Liver (tissue), 3 donors: ENCODE measurements at regions not wholly inside any gene's neighbourhood (a gene's known extent, or its start where the extent isn't known, plus 50 kb on each side); places are given as distances from the start of the nearest gene placed in this dataset.

Source experiments
- EGR1 ChIP-seq, 2 donors: IDR thresholded peaks; 2 replicates each; pipeline ENCODE4 v1.6.1; 2016 to 2018; ENCODE audit warnings: antibody characterized with exemption in 2 of 2, low read depth in 2 of 2
- HNF4G ChIP-seq: IDR thresholded peaks from 2 replicates; pipeline ENCODE4 v1.6.1; 2016; ENCODE audit warnings: antibody characterized with exemption
- JUND ChIP-seq, 2 donors: IDR thresholded peaks; 2 replicates each; pipeline ENCODE4 v1.6.1; 2016; ENCODE audit warnings: antibody characterized with exemption in 2 of 2
- SP1 ChIP-seq: IDR thresholded peaks from 2 replicates; pipeline ENCODE4 v1.6.1; 2018; ENCODE audit warnings: antibody characterized with exemption, mild to moderate bottlenecking
- TAF1 ChIP-seq: conservative IDR thresholded peaks from 2 replicates; pipeline ENCODE4 v1.6.1; 2016; ENCODE audit warnings: antibody characterized with exemption, mild to moderate bottlenecking
- TF ChIP-seq, protein P1 (sequence below): IDR thresholded peaks from 2 replicates; pipeline ENCODE4 v1.6.1; 2016; ENCODE audit warnings: antibody characterized with exemption
- TF ChIP-seq, protein P2 (sequence below): fragments of 150-350 bp; IDR thresholded peaks from 2 replicates; pipeline ENCODE4 v1.5.1; 2017; ENCODE audit warnings: improper control_type of control experiment, low read depth, low read length; ENCODE audit not compliant: missing input control
- TF ChIP-seq, protein P3 (sequence below): IDR thresholded peaks from 2 replicates; pipeline ENCODE4 v1.6.1; 2016; ENCODE audit warnings: antibody characterized with exemption
- TF ChIP-seq, protein P4 (sequence below): IDR thresholded peaks from 2 replicates; pipeline ENCODE4 v1.6.1; 2016; ENCODE audit warnings: antibody characterized with exemption, mild to moderate bottlenecking
- donor health status: healthy.
- donor health status: healthy.

DNA sequence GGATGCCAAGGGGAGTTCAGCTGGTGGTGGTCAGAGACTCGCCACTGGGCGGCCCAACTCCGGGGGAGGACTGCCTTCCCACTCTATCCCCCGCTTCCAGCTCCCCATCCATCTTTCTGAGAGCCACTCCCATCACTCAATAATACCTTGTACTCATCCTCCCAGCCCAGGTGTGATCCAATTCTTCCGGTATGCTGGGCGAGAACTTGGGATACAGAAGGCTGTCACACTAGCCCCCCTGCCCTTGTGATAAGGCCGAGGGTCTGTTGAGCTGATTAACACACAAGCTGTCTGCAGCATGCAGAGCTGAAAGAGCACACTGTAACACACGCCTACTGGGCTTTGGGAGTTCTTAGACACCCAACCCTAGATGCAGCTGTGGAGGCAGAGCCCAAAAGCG lies 460.4 kb upstream of the EEF2KMT start:
- TF ChIP-seq, protein P1, sequence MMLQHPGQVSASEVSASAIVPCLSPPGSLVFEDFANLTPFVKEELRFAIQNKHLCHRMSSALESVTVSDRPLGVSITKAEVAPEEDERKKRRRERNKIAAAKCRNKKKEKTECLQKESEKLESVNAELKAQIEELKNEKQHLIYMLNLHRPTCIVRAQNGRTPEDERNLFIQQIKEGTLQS, result no peak
- TF ChIP-seq, protein P2, sequence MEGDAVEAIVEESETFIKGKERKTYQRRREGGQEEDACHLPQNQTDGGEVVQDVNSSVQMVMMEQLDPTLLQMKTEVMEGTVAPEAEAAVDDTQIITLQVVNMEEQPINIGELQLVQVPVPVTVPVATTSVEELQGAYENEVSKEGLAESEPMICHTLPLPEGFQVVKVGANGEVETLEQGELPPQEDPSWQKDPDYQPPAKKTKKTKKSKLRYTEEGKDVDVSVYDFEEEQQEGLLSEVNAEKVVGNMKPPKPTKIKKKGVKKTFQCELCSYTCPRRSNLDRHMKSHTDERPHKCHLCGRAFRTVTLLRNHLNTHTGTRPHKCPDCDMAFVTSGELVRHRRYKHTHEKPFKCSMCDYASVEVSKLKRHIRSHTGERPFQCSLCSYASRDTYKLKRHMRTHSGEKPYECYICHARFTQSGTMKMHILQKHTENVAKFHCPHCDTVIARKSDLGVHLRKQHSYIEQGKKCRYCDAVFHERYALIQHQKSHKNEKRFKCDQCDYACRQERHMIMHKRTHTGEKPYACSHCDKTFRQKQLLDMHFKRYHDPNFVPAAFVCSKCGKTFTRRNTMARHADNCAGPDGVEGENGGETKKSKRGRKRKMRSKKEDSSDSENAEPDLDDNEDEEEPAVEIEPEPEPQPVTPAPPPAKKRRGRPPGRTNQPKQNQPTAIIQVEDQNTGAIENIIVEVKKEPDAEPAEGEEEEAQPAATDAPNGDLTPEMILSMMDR, result no peak
- TF ChIP-seq TAF1 (no peak), JUND (IDR thresholded peaks at IDR 0.05) (no peak), SP1 (no peak), EGR1 (IDR thresholded peaks at IDR 0.05; ENCODE audit: low read depth in 2 of 2) (no peak), HNF4G (no peak)
- TF ChIP-seq, protein P3, sequence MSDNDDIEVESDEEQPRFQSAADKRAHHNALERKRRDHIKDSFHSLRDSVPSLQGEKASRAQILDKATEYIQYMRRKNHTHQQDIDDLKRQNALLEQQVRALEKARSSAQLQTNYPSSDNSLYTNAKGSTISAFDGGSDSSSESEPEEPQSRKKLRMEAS, result no peak
- TF ChIP-seq, protein P4, sequence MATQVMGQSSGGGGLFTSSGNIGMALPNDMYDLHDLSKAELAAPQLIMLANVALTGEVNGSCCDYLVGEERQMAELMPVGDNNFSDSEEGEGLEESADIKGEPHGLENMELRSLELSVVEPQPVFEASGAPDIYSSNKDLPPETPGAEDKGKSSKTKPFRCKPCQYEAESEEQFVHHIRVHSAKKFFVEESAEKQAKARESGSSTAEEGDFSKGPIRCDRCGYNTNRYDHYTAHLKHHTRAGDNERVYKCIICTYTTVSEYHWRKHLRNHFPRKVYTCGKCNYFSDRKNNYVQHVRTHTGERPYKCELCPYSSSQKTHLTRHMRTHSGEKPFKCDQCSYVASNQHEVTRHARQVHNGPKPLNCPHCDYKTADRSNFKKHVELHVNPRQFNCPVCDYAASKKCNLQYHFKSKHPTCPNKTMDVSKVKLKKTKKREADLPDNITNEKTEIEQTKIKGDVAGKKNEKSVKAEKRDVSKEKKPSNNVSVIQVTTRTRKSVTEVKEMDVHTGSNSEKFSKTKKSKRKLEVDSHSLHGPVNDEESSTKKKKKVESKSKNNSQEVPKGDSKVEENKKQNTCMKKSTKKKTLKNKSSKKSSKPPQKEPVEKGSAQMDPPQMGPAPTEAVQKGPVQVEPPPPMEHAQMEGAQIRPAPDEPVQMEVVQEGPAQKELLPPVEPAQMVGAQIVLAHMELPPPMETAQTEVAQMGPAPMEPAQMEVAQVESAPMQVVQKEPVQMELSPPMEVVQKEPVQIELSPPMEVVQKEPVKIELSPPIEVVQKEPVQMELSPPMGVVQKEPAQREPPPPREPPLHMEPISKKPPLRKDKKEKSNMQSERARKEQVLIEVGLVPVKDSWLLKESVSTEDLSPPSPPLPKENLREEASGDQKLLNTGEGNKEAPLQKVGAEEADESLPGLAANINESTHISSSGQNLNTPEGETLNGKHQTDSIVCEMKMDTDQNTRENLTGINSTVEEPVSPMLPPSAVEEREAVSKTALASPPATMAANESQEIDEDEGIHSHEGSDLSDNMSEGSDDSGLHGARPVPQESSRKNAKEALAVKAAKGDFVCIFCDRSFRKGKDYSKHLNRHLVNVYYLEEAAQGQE, result no peak
